Esophagus squamous epithelium (tissue), 5 donors: ENCODE measurements at regions not wholly inside any gene's neighbourhood (a gene's known extent, or its start where the extent isn't known, plus 50 kb on each side); places are given as distances from the start of the nearest gene placed in this dataset.

Experiments
- DNase-seq: peaks from one replicate; lab custom pipeline; 2025; lab: John Stamatoyannopoulos, UW
- H3K27ac ChIP-seq, 4 donors: fragments of 200-600 bp; sonication (generic); one replicate each; pipeline ENCODE4 v1.5.1; 2016 to 2019; ENCODE audit warnings: mild to moderate bottlenecking in 1 of 4
- H3K27me3 ChIP-seq, 4 donors: fragments of 200-600 bp; sonication (generic); 1 replicate in 3 of 4; 2 replicates in 1 of 4; pipeline versions ENCODE4 v1.5.1 to v1.6.0; 2017 to 2021; ENCODE audit warnings: antibody characterized with exemption in 1 of 4
- H3K36me3 ChIP-seq, 3 donors: fragments of 200-600 bp; sonication (generic); one replicate each; pipeline ENCODE4 v1.5.1; 2016 to 2019
- H3K4me1 ChIP-seq, 3 donors: fragments of 200-600 bp; sonication (generic); one replicate each; pipeline ENCODE4 v1.5.1; 2017 to 2019
- H3K4me3 ChIP-seq, 4 donors: fragments of 200-600 bp; sonication (generic); 1 replicate in 3 of 4; 2 replicates in 1 of 4; pipeline ENCODE4 v1.5.1; 2016 to 2019; ENCODE audit warnings: mild to moderate bottlenecking in 2 of 4, moderate library complexity in 1 of 4
- H3K9me3 ChIP-seq, 3 donors: fragments of 200-600 bp; sonication (generic); one replicate each; pipeline ENCODE4 v1.5.1; 2016 to 2019
- POLR2A ChIP-seq, 4 donors: fragments of 450-650 bp; IDR thresholded peaks; one replicate each; pipeline ENCODE4 v1.6.1; 2017; ENCODE audit warnings: antibody characterized with exemption in 4 of 4, mild to moderate bottlenecking in 4 of 4, moderate library complexity in 3 of 4
- WGBS, 2 donors: methylation state at CpG; one replicate each; pipeline ENCODE4 v1.1.5; 2018; 5-methylcytosine and 5-hydroxymethylcytosine counted together
- intact Hi-C: fragments of 100-400 bp; cut with DNase I; formaldehyde crosslinking; loops from one replicate; pipeline ENCODE4 v1.15.0; 2022
- TF ChIP-seq, protein P1 (sequence below), 6 experiments: fragments of 450-650 bp in 4 of 6; fragments of 200-600 bp in 2 of 6; sonication (generic) in 2 of 6; IDR thresholded peaks; one replicate each; pipeline ENCODE4 v1.5.1; 2016 to 2019; ENCODE audit warnings: antibody characterized with exemption in 6 of 6, mild to moderate bottlenecking in 4 of 6, moderate library complexity in 4 of 6
- donor health status: DM: yes; HTN: yes; CAD: no.

DNA sequence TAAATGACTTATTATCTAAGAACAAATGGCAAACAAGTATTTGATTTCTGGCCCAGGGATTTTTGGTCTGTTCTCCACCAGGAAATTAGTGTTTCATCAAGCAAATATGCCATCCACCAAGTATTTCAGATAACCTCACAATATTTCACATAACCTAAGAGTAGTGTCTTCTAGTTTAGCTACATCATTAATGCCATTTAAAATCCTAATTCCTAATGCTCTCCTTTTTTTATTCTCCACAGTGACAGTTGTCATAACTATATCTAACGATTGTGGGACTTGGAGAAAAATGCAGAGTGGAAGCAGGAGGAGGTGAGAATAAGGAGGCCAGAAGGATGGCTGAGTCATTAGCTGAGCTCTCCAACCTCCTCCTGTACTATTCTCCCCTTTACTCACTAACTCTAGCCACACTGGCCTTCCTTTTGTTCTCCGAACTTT, 58.5 kb upstream of the CTLA4 start:
- no peak overlapping the region for H3K27ac ChIP-seq
- WGBS, 2 donors = 76 to 78% methylated on average over 2 of the region's 2 CpGs

DNA sequence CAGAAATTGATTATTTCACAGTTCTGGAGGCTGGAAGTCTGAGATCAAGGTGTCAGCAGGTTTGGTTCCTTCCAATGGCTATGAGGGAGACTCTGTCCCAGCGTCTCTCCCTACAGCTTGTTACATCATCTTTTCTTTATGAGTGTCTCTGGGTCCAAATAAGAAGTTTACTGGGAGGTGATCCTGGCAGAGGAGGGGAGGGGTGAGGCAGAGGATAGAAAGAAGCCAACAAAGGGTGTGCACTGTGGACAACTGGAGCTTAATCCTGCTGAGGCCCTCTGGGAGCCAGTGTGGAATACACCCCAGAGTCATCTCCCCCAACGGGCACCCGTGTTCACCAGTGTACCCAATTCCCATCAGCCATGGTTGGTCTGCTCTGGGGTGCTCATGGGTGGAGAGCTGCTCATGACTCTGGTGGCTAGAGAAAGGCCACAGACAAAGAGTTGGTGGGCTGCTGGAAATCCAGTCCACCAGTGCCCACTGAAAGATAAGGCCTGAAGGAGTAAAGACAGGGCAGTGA, 57.5 kb upstream of the CTLA4 start:
- H3K27me3 ChIP-seq = no peaks in the 10 kb centered on the region
- H3K36me3 ChIP-seq = no peaks in the 10 kb centered on the region
- intact Hi-C loops = loop anchor here (10.0 kb wide), 1 partner anchor 155 kb away; no protein-coding TSS in a partner anchor
- H3K9me3 ChIP-seq = peaks cover 0 to 12% (median 0%) of the 10 kb centered on the region in 3 donors
- peaks cover 0 to 33% (median 2%) of the 10 kb centered on the region in 3 donors for H3K4me1 ChIP-seq
- no peak for DNase-seq
- no peak overlapping the region for H3K4me3 ChIP-seq
- WGBS, 2 donors = 75 to 100% methylated on average over 1 of the region's 3 CpGs
- no peak overlapping the region for H3K27ac ChIP-seq
- TF ChIP-seq, protein P1, sequence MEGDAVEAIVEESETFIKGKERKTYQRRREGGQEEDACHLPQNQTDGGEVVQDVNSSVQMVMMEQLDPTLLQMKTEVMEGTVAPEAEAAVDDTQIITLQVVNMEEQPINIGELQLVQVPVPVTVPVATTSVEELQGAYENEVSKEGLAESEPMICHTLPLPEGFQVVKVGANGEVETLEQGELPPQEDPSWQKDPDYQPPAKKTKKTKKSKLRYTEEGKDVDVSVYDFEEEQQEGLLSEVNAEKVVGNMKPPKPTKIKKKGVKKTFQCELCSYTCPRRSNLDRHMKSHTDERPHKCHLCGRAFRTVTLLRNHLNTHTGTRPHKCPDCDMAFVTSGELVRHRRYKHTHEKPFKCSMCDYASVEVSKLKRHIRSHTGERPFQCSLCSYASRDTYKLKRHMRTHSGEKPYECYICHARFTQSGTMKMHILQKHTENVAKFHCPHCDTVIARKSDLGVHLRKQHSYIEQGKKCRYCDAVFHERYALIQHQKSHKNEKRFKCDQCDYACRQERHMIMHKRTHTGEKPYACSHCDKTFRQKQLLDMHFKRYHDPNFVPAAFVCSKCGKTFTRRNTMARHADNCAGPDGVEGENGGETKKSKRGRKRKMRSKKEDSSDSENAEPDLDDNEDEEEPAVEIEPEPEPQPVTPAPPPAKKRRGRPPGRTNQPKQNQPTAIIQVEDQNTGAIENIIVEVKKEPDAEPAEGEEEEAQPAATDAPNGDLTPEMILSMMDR (IDR thresholded peaks at IDR 0.05) = no peak
- no peak for TF ChIP-seq POLR2A (IDR thresholded peaks at IDR 0.05)

More for the DNA sequence above, 58.5 kb upstream of the CTLA4 start:
- Histone ChIP-seq H3K4me1 (peaks cover 0 to 27% (median 2%) of the 10 kb centered on the region in 3 donors), H3K27me3 (no peaks in the 10 kb centered on the region), H3K9me3 (peaks cover 0 to 12% (median 0%) of the 10 kb centered on the region in 3 donors), H3K36me3 (no peaks in the 10 kb centered on the region), H3K4me3 (no peak overlapping the region)
- intact Hi-C loops = no loop called here
- TF ChIP-seq, protein P1 (IDR thresholded peaks at IDR 0.05) = no peak
- no peak for TF ChIP-seq POLR2A (IDR thresholded peaks at IDR 0.05)
- no peak for DNase-seq

DNA sequence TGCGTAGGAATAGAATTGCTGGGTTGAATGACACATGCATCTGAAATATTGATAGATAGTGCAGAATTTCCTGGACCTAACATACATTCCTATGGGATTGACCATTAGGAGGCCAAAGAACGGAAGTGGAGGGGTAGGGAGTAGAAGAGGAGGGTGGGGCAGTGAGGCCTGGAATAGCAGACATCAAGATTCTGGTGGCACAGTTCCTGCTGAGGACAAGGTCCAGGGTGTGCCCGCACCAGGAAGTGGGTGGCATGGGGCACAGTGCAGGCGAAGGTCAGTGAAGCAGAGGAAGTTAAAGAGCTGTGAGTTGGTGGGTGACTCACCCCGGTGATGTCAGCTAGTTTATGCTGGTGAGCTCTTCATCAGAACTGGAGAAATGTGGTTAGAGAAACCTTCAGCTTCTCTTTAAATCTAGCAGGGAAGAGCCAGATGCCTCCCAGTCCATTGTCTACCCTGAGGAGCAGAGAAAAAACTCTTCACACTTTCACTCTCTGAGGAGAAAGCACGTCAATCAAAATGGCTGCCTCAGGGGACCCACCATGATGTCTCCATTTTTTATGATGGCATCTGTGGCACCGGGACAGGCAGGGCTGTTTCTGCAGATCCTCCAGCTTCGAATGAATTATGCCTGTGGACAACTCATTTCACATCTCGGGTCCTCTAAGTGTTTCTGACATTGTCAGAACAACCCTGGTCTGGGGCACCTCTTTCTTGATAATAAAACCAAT, 55.9 kb upstream of the CTLA4 start:
- WGBS, 2 donors = 46 to 50% methylated on average over 9 of the region's 9 CpGs
- Histone ChIP-seq H3K9me3 (no peaks in the 10 kb centered on the region), H3K27ac (peak overlapping the region; percentile 22 to 69 (median 49)), H3K27me3 (peaks cover 0 to 8% (median 0%) of the 10 kb centered on the region in 4 donors), H3K4me3 (no peak overlapping the region), H3K36me3 (no peaks in the 10 kb centered on the region), H3K4me1 (peaks cover 0 to 46% (median 2%) of the 10 kb centered on the region in 3 donors)
- intact Hi-C loops = loop anchor here (10.0 kb wide), 1 partner anchor 157 kb away; no protein-coding TSS in a partner anchor
- DNase-seq = peak; percentile 11
- TF ChIP-seq POLR2A (IDR thresholded peaks at IDR 0.05) = no peak
- TF ChIP-seq, protein P1 (IDR thresholded peaks at IDR 0.05) = no peak

DNA sequence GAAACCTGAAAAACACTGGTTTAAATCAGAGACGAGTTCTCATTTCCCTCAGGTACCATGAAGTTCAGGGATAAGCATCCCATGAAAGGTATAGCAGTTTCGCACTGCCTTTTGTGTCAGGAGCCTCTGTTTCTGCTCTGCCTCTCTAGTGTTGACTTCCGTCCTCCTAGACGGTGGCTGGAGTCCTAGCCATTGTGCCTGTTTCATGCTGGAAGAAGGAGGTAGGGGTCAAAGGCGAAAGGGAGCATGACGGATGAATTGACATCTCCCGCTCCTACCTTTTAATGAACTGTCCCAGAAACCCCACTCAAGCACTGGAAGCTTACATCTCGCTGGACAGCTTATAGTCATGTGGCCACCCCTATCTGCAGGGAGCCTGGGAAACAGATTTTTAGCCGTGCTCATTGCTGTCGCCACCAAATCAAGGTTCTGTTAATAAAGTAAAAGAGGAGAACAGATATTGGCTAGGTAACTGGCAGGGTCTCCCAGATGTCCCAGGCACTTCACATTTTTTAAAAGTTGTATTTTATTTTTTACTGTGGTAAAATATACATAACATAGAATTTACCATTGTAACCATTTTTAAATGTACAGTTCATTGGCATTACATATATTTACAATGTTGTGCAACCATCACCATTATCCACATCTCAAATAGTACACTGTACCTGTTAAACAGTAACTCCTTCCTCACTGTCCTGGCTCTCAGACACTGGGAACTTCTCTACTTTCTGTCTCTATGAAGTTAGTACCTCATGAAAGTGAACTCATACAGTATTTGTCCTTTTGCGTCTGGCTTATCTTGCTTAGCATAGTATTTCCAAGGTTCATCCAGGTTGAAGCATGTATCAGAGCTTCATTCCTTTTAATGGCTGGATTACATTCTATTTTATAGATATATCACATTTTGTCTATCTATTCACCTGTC, 55.0 kb upstream of the CTLA4 start:
- TF ChIP-seq, protein P1 (IDR thresholded peaks at IDR 0.05) = no peak
- no peak for TF ChIP-seq POLR2A (IDR thresholded peaks at IDR 0.05)
- H3K4me3 ChIP-seq = no peak overlapping the region
- H3K27me3 ChIP-seq = peaks cover 0 to 12% (median 0%) of the 10 kb centered on the region in 4 donors
- peaks cover 0 to 46% (median 2%) of the 10 kb centered on the region in 3 donors for H3K4me1 ChIP-seq
- no peaks in the 10 kb centered on the region for H3K9me3 ChIP-seq
- no peak for DNase-seq
- H3K36me3 ChIP-seq = no peaks in the 10 kb centered on the region
- H3K27ac ChIP-seq = peak overlapping the region in 2 of 4 donors; percentile 67 to 69
- 78 to 89% methylated on average over 7 to 11 of the region's 11 CpGs for WGBS, 2 donors
- intact Hi-C loops = loop anchor here (10.0 kb wide), 1 partner anchor 158 kb away; no protein-coding TSS in a partner anchor
